Left renal pelvis (tissue), 4 donors: ENCODE measurements at regions not wholly inside any gene's neighbourhood (a gene's known extent, or its start where the extent isn't known, plus 50 kb on each side); places are given as distances from the start of the nearest gene placed in this dataset.

Experiments used
- DNase-seq, 4 donors: peaks; one replicate each; pipeline ENCODE4 v3.0.0-alpha.2; 2013; ENCODE audit warnings: low read depth in 4 of 4, low spot score in 3 of 4

- DNase-seq: no peak
Observed at GRCh38 chr22:22996511-22997261, 73.6 kb upstream of the GNAZ start.

- no peak for DNase-seq
Observed at GRCh38 chr22:22997262-22997898, 72.9 kb upstream of the GNAZ start.

GRCh38 chr22:22997988-22998387 is 72.3 kb upstream of the GNAZ start:
- DNase-seq: no peak

- no peak for DNase-seq
Observed at GRCh38 chr22:22999523-22999922, 70.8 kb upstream of the GNAZ start.

- DNase-seq: no peak
Observed at GRCh38 chr22:23000657-23001347, 69.5 kb upstream of the GNAZ start.

GRCh38 chr22:23001463-23001862 is 68.9 kb upstream of the GNAZ start:
- DNase-seq: no peak

GRCh38 chr22:23002612-23003180 is 67.6 kb upstream of the GNAZ start:
- no peak for DNase-seq

- DNase-seq: no peak
Observed at GRCh38 chr22:23007823-23008222, 62.5 kb upstream of the GNAZ start.

GRCh38 chr22:23008896-23009295 is 61.4 kb upstream of the GNAZ start:
- no peak for DNase-seq
